ENCODE measurements at regions not wholly inside any gene's neighbourhood (a gene's known extent, or its start where the extent isn't known, plus 50 kb on each side); places are given as distances from the start of the nearest gene placed in this dataset.
"Not testable (repeated sequence)": the region's sequence is repeated elsewhere in the genome, so short reads cannot be mapped to it uniquely, and the experiment has no call there.

GRCh38 chr15:69769336-69769735 is 316.7 kb downstream of the RPLP1 start:
- DNase-seq: not testable (repeated sequence)

- DNase-seq: not testable (repeated sequence)
These were observed 321.6 kb downstream of the RPLP1 start for GRCh38 chr15:69774258-69774657.

GRCh38 chr15:69774711-69775110 is 322.1 kb downstream of the RPLP1 start:
- DNase-seq: not testable (repeated sequence)

- no peak for DNase-seq
These were observed 320.4 kb downstream of the TLE3 start for GRCh38 chr15:69777356-69777755.

GRCh38 chr15:69780374-69780773 is 317.3 kb downstream of the TLE3 start:
- DNase-seq: peak; percentile 5

GRCh38 chr15:69780981-69781380 is 316.7 kb downstream of the TLE3 start:
- no peak for DNase-seq

- no peak for DNase-seq
These were observed 316.1 kb downstream of the TLE3 start for GRCh38 chr15:69781411-69782125.

GRCh38 chr15:69782139-69782658 is 315.5 kb downstream of the TLE3 start:
- DNase-seq: no peak

GRCh38 chr15:69782809-69783208 is 314.9 kb downstream of the TLE3 start:
- peak; percentile 76 for DNase-seq

- DNase-seq: peak; percentile 93
These were observed 314.5 kb downstream of the TLE3 start for GRCh38 chr15:69783211-69783610.

GRCh38 chr15:69784798-69785566 is 312.7 kb downstream of the TLE3 start:
- no peak for DNase-seq

- DNase-seq: no peak
These were observed 311.5 kb downstream of the TLE3 start for GRCh38 chr15:69786136-69786701.

- no peak for DNase-seq
These were observed 309.9 kb downstream of the TLE3 start for GRCh38 chr15:69787791-69788190.

- no peak for DNase-seq
These were observed 307.9 kb downstream of the TLE3 start for GRCh38 chr15:69789648-69790393.

- no peak for DNase-seq
These were observed 307.1 kb downstream of the TLE3 start for GRCh38 chr15:69790632-69791031.

GRCh38 chr15:69792823-69793222 is 304.9 kb downstream of the TLE3 start:
- DNase-seq: no peak

- no peak for DNase-seq
These were observed 304.3 kb downstream of the TLE3 start for GRCh38 chr15:69793431-69793780.

GRCh38 chr15:69793781-69794451 is 303.8 kb downstream of the TLE3 start:
- DNase-seq: no peak

GRCh38 chr15:69794645-69795469 is 302.9 kb downstream of the TLE3 start:
- no peak for DNase-seq

GRCh38 chr15:69795601-69796000 is 302.1 kb downstream of the TLE3 start:
- DNase-seq: no peak

GRCh38 chr15:69797051-69797595 is 300.6 kb downstream of the TLE3 start:
- no peak for DNase-seq
